Tongue (tissue), 1 donor: ENCODE measurements at regions not wholly inside any gene's neighbourhood (a gene's known extent, or its start where the extent isn't known, plus 50 kb on each side); places are given as distances from the start of the nearest gene placed in this dataset.

ENCODE experiments used
- DNase-seq: peaks from one replicate; pipeline ENCODE4 v3.0.0-alpha.2; 2015

DNA sequence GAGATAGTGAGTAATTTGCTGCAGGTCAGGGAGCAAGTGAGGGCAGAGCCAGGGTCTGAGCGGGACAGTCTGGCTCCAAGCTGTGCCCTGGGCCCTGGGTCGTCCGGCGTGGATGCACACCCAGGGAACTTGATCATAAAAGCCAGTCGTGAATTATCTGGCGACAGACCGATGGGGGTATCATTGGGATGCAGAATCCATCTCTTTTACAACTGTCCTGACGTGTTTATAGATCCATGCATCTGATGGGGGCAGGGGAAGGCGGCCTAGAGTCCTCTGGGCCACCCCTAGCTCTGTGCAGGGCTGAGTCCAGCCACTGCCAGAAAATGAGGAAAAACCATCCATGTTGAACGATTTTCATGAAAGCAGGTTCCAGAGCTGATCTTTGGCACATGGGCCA, 332.8 kb downstream of the C16orf95 start:
- no peak for DNase-seq

DNA sequence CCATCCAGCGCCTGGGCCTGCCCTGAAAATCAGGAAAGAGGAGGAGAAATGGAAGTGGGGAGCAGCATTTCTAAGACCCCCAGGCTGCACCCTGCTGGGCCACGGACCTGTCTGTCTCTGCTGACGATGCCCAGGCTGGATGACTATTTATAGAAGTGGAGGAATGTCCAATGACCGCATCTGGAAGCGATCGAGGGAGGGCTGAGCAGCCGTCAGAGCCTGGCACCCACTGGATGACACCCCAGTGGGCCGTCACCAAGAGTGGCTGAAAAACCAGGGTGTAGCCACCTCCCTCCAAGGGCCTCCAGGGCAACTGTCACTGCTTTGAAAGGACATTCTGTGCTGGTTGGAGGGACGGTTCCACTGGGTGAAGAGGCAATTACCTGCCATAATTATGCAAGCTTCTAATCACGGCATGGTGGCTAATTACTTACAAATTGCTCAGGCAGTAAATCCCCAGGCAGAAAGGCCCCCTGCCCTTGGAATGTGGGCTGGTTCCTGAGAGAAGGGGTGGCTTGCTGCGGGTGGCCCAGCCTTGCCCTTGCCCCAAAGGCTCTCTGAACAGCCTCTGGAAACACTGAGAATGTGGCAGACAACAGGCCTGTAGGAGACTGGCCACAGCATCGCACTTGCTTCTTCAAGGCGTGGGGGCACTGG, 332.1 kb downstream of the C16orf95 start:
- no peak for DNase-seq

DNA sequence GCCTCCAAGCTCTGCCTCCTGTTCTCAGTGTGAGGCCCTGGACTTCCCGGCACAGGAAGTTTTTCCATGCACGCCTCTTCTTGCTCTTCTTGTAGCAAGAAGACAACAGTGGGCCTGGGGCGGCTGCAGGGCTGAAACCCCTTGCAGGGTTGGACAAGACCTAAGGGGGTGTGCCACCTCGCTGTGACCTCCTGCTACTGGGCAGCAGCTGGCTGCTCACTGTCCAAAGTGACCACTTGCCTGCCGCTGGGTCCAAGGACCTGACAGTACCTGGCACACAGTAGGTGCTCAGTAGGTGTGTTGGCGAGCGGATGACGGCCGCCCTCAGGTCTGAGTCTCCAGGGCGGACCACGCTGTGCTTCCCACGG, 331.6 kb downstream of the C16orf95 start:
- DNase-seq, result no peak

DNA sequence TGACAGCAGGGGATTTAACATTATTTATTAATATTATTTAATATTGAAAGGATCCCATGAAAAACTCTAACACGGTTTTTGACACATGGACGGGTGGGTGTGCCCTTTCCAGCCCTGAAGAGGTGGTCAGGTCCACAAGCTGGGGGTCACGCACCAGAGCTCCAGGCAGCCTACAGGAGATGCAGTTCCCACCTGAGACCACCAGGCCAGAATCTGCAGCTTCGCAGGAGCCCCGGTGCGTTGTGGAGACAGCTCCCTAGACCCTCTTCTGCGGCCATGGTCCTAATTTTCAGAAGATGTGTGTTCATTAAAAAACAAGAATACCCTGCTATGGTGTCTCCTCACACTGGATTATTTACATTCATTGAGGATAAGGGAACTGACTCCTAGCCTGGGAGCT, 331.1 kb downstream of the C16orf95 start:
- no peak for DNase-seq

DNA sequence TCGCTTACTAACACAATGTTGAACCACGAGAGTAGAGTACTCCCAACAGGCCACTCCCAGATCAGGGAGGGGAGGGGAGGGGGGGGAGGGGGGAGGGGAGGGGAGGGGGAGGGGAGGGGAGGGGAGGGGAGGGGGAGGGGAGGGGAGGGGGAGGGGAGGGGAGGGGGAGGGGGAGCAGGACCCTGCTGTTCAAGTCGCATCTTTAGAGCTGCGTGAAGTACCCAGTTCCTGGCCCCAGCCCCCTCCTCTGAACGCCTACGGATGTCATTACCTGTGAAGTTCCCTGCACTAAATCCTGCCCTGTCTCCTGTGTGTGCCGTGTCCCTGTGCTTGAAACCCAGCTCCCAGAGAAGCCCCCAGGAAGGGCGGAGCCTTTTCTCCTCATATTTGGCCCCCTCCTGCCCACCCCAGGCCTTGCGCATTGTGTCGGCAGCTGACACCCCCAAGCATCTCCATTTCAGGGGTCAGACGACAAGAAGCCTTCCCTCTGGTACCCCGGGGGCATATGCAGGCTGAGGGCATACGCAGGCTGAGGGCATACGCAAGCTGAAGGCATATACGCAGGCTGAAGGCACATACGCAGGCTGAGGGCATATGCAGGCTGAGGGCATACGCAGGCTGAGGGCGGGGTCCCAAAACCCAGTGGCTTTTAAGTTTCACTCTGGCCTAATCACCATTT, 330.2 kb downstream of the C16orf95 start:
- DNase-seq, result no peak

DNA sequence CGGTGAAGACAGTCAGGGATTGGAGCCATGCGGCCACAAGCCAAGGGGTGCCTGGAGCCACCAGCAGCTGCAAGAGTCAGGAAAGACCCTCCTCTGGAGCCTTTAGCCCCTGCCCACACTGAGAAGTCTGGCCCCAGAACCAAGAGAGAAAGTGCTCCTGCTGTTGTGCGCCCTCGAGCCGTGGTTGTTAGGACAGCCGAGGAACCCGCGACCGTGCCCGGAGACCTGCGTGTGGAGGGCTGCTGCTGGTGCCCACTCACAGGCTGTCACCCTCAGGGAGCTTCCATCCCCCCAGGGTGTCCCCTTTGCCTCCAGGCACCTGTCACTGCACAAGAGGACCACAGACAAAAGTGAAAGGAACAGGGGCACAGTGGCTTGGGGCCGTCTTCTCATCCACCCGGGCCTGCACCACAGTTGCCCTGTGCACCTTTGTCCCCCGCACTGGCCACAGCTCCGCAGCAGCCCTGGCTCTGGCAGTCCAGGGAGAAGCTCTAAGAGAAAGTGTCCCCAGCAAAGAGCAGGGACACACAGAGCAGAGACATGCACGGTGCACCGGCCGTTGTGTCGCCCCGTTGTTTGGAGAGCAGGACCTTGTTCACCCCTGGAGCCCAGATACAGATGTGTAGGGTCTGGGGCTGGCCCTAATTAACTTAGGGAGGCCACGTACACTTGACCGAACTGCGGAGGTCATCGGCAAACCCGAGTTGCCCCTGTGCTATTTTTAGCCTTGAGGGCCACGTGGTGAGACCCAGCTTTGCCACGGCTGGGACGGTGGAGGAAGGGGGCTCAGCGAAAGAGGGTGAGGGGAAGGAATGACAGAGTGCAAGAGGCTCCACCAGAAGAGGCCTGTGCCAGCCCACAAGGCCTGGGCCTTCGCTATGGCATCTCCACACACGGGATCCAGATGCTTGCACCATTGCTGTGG, 329.2 kb downstream of the C16orf95 start:
- no peak for DNase-seq

DNA sequence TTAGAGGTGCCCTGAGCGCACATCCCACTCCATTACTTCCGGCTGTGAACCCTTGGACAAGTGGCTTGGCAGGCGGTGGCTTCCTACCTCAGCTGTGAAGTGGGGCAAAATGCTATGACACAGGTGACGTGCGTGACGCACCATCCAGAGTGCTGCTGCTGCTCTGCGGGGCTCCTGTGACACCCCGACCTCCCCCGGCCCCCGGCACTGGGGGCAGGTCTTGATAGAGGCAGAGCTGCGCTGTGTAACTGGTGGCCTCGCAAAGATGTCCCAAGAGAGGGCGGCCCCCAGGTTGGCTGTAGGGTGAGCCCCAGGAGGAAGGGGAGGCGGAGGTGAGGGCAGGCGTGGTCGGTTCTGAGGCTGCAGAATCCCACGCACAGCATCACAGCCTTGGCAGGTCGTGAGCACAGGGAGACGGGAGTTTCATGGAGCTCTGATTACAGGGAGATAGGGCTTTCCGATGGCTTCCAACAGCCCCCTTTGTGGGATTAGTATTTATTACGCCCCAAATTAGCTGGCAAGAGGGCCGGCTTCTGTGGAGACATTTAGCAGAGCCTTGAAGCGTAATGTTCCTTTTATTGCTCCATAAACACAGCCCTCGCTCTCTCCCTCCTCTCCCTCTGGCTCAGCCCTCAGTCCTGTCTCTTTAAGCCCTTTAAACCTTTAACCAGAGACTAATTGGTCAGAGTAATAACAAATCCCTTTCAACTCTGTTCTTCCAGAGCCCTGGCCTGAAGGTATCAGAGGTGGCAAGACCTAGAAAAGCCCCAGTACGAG, 328.1 kb downstream of the C16orf95 start:
- no peak for DNase-seq

DNA sequence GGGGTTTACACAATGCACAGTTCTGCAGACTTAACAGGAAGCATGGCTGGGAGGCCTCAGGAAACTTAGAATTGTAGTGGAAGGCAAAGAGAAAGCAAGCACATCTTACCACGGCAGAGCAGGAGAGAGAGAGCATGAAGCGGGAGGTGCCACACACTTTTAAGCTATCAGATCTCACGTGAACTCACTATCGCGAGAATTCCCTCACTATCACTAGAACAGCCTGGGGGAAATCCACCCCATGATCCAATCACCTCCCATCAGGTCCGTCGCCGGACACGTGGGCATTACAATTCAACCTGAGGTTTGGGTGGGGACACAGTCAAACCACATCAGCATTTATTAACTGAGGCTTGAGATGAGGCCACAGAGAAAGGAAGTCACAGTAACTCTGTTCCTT, 326.7 kb downstream of the C16orf95 start:
- DNase-seq, result no peak

DNA sequence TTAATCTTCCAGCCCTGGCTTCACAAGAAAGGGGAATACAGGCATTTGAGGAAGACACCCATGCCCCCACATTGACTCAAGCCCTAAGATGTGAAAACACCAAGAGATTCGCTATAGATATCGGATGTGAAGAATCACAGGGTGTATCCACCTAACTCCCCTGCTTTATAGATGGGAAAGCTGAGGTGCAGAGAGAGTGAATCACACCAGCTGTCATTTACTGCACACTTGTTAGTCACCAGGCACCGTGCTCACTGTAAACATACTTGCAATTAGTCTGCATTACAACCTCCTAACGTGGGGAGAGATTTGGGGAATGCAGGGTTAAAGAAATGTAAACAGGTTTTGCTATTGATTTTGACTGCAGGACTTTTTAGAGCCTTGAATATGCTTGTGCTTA, 325.5 kb downstream of the C16orf95 start:
- no peak for DNase-seq

DNA sequence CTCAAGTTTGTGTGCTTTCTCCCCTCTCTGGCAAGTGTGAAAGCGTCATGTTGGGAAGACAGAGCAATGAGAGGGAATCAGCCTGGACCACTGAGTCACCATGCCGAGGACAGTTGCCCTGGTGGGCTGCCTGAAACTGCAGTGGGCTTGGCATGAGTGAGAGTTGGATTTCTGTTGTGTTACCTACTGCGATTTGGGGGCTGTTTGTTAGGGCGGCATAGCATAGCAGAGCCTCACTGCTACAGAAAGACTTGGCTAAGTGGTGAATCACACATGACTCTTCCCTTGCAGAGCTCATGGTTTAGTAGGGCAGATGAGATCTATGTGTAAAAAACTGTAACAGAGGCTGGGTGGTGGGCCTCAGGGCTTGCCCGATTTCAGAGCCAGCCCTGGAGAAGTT, 324.6 kb downstream of the C16orf95 start:
- DNase-seq, result no peak

DNA sequence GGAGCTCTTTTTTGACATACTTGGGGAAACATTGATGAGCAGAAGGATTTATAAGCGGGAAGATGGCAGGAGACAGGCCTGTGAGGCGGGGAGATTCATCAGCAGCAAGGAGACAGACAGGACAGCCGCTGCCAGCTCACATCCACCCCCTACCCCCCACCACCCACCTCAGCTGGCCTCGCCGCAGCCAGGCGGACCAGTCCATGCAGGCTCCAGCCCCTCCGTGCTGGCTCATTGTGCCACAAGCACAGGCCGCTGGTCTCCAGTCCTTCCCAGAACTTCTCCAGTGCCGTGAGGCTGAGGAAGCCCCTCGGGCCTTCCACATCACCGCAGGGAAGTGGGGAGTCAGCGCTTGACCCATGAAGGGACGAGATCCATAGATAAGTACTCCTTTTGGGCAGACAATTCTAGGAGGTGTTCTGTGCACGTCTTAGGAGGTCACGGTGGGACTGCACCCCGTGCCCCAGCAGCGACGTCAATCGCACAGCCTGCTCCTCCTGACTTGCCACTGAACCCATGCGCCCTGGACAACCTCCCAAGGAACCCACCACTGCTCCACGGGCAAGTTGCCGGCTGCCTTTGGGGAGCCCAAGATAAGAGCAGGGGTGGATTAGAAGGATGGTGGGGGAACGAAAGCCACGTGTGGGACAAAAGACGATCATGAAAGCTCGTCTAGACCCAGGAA, 323.6 kb downstream of the C16orf95 start:
- no peak for DNase-seq

DNA sequence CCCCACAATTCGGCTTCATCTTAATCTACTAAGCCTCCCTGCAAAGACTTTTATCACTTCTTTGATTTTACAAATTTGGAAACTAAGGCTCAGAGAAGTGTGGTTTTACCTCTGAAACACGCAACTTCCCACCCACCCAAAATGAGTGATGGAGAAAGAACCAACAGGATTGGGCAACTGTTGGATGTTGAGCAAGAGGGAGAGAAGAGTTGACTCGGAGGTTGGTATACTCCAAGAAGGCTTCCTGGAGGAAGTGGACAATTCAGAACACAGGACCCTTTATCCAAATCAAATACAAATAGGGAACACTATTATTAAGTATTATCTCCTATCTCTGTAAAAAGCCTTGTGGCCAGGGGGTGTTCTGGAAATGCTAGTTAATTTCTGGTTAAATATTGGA, 323.0 kb downstream of the C16orf95 start:
- DNase-seq, result no peak

DNA sequence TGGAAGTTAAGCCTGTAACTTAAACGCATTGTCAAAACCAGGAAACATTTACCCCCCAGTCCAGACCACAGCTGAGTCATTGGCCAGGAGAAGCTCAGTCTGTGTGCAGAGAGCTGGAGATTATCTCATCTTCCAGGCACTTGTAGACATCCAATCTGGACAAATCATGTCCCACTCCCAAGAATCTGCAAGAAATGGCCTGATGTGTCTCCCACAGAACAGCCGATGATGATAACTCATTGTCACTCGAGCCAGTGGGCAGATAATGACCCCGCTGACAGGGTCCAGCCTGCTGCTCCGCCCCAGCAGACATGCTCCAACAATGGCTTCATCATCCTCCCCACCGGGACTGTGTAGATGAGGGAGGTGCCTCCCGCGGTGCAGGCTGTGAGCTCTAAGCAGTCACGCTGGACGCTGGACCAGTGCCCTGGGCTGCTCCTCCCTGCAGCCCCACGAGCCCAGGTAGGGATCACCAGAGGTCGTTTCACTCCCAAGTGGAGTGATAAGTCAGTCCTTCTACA, 322.5 kb downstream of the C16orf95 start:
- DNase-seq, result no peak

DNA sequence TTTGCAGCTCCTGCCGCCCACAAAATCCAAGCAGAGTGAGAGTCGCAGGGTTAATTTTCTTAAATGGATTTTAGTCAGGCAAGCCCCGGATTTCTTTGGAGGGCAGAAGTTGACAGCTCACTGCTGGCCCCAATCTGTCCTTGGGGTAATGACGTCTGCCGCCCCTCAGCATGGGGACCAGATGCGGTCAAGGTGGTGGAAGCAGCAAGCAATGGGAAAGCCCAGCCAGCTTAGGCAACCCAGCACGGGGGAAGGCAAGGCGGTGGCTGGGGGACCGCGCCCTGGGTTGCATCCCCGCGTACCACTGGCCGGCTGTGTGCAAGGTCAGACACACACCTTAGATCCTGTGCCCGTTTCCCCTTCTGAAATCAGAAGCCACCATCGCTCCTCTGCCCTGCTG, 321.7 kb downstream of the C16orf95 start:
- no peak for DNase-seq

DNA sequence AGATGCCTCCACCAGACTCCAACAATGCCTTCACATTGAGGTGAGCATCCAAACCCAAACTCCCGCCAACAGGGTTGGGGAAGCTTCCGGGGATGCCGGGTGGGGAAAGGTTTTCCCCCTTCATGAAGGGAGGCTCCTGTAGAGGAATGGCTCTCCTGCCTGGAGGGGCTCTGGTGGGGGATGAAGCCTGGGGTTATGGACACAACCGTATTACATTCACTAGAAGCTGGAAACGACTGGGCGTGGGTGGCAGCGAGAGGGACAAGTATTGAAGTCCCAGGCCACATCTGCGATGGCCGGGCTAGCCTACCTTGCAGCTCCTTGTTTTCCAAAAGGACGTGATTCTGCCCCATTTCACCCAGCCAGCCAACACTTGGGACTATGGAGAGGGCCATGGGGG, 321.1 kb downstream of the C16orf95 start:
- no peak for DNase-seq

DNA sequence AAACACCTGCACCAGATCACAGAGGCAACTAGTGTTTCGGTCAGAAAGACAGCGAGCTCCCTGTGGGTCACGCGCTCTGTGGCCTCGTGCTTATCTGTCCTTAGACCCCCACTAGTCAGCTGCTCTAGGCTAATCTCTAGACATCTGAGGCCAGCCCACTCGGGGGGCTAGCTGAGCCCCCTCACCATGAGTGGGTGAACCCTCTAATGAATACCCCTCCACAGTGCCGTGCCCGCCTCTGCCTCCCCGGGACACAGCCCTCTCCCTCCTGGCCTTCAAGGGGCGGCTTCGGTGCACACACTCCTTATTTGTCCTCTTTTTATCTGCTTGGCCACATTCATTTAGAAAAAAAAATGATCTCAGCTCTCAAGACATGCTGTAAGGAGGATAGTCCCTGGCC, 320.1 kb downstream of the C16orf95 start:
- no peak for DNase-seq

DNA sequence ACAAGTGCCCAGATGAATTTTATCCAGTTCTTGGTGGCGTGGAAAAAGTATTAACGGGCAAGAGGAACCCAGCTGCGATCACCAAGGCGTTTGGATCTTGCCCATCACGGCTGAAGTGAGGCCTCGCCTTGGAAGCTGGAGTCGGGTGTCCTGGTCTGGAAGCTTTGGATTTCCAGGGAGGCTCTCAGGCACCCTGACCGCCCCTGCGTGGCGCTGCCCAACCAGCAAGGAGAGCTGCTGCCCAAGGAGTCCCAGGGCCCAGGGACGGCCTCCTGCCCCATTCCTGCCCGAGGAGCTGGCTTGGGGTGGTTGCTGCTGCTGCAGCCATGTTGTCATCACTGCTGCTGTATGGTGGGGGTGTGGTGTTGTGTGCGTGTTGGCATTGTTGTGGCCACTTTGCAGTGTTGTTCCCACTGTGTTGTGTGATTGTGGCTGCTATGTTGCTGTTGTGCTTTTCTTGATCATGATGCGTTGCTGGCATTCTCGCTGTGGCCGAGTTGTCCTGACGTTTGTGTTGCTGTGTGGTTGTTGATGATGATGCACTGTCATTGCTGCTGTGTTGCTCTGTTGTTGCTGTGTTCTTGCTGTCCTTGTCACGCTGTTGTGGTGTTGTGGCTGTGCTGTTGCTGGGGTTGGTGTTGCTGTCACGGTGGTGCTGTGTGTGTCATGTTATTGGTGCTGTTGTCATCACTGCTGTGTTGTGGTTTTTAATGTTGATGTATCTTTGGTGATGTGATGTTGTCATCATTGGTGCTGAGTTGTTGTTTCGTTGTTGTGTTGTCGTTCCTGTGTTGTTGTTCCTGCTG, 318.8 kb downstream of the C16orf95 start:
- DNase-seq, result no peak

DNA sequence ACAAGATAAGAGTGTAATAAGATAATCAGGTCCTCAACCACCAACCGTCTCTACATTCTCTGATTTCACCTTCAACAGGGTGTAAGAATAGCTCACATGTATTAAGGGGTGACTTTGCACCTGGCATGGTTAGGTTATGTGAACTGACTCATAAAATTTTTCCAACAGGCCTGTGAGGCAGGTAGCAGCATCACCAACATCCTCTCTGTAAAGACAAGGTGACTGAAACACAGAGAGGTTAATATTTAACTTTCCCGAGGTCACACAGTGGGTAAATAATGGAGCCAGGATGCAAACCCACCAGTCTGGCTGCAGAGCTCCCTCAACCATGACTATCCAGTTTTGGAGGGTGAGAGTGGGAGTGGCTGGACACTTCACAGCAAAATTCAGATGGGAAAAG, 317.2 kb downstream of the C16orf95 start:
- DNase-seq, result no peak

DNA sequence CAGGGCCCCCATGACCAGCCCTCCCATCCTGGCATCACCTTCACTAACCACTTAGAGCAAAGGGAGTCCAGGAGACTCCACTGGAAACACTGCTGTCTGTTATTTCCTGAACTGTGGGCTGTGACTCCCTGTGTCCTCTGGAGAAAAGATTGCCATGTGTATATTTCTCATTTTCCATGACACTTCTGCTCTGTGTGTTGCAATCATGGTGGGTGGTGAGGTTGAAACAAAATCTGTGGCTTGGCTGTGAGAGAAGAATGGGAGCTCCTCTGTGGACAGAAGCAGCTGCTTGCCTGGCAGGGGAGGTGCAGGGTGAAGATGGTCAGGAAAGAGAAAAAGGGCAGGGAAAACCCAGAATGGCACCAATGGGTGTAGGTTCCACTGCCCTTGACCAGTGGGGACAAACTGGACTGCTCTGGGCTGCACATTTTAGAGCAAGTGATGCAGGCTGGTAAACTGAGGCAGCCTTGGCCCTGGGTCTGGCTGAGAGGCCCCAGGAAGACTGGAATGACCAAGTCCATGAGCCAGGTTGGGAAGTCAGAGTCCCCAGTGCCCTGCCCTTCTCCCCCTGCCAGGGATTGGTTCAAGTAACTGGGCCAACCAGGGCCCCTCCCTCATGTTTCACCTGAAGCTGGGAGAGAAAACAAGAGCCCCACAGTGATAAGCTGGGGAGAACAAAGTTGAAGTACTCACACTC, 314.3 kb downstream of the C16orf95 start:
- DNase-seq, result peak; percentile 38

DNA sequence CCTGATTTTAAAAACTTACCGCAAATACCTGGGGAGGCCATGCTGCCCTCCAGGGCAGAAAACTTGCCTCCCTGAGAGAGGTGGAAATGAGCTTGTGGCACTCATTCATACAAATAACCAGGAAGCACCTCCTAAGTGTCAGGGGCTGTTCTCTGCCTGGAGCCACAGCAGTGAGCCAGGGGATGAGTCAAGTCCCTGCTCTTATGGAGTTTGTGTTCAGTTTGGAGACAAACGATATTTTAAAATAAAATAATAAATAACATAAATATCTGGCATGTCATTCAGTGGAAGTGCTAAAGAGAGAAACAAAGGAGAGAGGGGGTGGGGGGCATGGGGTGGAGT, 313.8 kb downstream of the C16orf95 start:
- no peak for DNase-seq
